GM13976 (cell line): ENCODE measurements at regions not wholly inside any gene's neighbourhood (a gene's known extent, or its start where the extent isn't known, plus 50 kb on each side); places are given as distances from the start of the nearest gene placed in this dataset.
"Not testable (repeated sequence)": the region's sequence is repeated elsewhere in the genome, so short reads cannot be mapped to it uniquely, and the experiment has no call there.

ENCODE experiments used
- DNase-seq: peaks from one replicate; pipeline ENCODE4 v3.0.0; 2012; ENCODE audit warnings: low spot score
- CTCF ChIP-seq: IDR thresholded peaks from 2 replicates; pipeline ENCODE4 v1.5.1; 2012; ENCODE audit warnings: borderline replicate concordance, mild to moderate bottlenecking; ENCODE audit not compliant: insufficient read depth; ENCODE audit errors: extremely low read depth, missing control alignments, control extremely low read depth
- in situ Hi-C: fragments of 300-500 bp; cut with MboI; formaldehyde crosslinking; loops from one replicate; pipeline ENCODE4 v1.12.0; 2022; ENCODE audit warnings: low sequenced_read_pairs, mixed read lengths, inconsistent platforms; ENCODE audit not compliant: unreplicated experiment

GRCh38 chr18:63062246-63062645 is 257.3 kb downstream of the BCL2 start:
- DNase-seq: no peak
- no peak for TF ChIP-seq CTCF
- in situ Hi-C loops: no loop called here

- DNase-seq: no peak
- in situ Hi-C loops: no loop called here
- no peak for TF ChIP-seq CTCF
Measured at GRCh38 chr18:63061303-63061702, 258.3 kb downstream of the BCL2 start.

GRCh38 chr18:63058521-63058920 is 261.0 kb downstream of the BCL2 start:
- no peak for DNase-seq
- in situ Hi-C loops: no loop called here
- no peak for TF ChIP-seq CTCF

GRCh38 chr18:63057707-63058106 is 261.9 kb downstream of the BCL2 start:
- TF ChIP-seq CTCF: no peak
- no peak for DNase-seq
- in situ Hi-C loops: no loop called here

GRCh38 chr18:63054901-63055584 is 264.5 kb downstream of the BCL2 start:
- DNase-seq: no peak
- no peak for TF ChIP-seq CTCF
- in situ Hi-C loops: no loop called here

- DNase-seq: no peak
- in situ Hi-C loops: no loop called here
- TF ChIP-seq CTCF: no peak
Measured at GRCh38 chr18:63051928-63052327, 267.6 kb downstream of the BCL2 start.

GRCh38 chr18:63050667-63051395 is 268.7 kb downstream of the BCL2 start:
- DNase-seq, in situ Hi-C loops: not testable (repeated sequence)
